ENCODE measurements at regions not wholly inside any gene's neighbourhood (a gene's known extent, or its start where the extent isn't known, plus 50 kb on each side); places are given as distances from the start of the nearest gene placed in this dataset.
"Not testable (repeated sequence)": the region's sequence is repeated elsewhere in the genome, so short reads cannot be mapped to it uniquely, and the experiment has no call there.

DNA sequence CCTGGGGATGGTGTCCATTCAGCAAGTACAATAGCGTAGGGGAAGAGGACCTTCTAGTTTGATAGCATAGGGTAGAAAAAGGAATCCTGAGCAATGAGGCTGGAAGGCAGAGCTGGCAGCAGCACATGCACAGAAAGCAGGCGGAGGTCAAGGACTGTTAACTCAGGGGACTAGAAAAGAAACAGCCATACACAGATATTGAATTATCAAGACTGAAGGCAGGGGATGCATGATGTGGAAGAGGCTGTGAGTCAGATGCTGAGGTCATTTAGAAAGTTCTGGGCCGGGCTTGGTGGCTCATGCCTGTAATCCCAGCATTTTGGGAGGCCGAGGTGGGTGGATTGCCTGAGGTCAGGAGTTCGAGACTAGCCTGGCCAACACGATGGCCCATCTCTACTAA, 65.6 kb downstream of the OPTC start:
- Mint-ChIP-seq H3K9me3 (peaks cover 3% of the 10 kb centered on the region), H3K4me3 (no peak overlapping the region), H3K27ac (no peak overlapping the region), H3K27me3 (ENCODE audit: low read depth, poor library complexity) (peaks cover 27% of the 10 kb centered on the region), H3K36me3 (ENCODE audit: low read depth) (no peaks in the 10 kb centered on the region), H3K4me1 (peaks cover 58% of the 10 kb centered on the region)
- DNase-seq = no peak
- TF ChIP-seq, protein P1, sequence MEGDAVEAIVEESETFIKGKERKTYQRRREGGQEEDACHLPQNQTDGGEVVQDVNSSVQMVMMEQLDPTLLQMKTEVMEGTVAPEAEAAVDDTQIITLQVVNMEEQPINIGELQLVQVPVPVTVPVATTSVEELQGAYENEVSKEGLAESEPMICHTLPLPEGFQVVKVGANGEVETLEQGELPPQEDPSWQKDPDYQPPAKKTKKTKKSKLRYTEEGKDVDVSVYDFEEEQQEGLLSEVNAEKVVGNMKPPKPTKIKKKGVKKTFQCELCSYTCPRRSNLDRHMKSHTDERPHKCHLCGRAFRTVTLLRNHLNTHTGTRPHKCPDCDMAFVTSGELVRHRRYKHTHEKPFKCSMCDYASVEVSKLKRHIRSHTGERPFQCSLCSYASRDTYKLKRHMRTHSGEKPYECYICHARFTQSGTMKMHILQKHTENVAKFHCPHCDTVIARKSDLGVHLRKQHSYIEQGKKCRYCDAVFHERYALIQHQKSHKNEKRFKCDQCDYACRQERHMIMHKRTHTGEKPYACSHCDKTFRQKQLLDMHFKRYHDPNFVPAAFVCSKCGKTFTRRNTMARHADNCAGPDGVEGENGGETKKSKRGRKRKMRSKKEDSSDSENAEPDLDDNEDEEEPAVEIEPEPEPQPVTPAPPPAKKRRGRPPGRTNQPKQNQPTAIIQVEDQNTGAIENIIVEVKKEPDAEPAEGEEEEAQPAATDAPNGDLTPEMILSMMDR (IDR thresholded peaks at IDR 0.05) = no peak

DNA sequence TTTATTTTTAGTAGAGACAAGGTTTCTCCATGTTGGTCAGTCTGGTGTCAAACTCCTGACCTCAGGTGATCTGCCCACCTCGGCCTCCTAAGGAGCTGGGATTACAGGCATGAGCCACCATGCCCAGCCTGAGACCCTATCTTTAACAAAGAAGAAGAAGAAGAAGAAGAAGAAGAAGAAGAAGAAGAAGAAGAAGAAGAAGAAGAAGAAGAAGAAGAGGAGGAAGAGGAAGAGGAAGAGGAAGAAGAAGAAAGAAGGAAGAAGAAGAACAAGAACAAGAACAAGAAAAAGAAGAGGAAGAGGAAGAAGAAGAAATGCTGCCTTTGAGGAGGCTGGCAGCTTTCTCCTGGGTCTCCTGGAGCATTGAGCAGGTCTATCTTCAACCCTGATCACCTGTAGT, 64.9 kb upstream of the ATP2B4 start:
- H3K36me3 Mint-ChIP-seq (ENCODE audit: low read depth); H3K9me3 Mint-ChIP-seq; H3K27ac Mint-ChIP-seq; H3K4me3 Mint-ChIP-seq; DNase-seq: not testable (repeated sequence)
- peaks cover 58% of the 10 kb centered on the region for H3K4me1 Mint-ChIP-seq
- peaks cover 31% of the 10 kb centered on the region for H3K27me3 Mint-ChIP-seq (ENCODE audit: low read depth, poor library complexity)

DNA sequence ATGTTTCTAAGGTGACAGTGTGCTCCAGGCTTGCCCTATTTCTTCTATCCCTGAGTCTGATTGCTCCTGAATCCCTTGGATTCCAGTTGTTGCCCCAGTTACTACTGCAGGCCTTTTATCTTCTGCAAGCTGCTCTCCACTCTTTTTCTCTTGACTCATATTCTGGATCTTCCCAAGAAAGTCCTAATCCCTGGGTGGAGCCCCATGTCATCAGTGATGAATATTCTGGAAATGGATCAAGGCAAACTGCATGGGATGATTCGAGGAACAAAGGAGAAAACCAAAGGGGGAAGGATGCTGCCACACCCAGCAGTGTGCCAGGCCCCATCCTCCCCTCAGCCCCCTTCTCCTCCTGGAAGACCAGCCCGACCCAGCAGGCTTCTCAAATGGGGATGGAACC, 63.3 kb upstream of the ATP2B4 start:
- peaks cover 3% of the 10 kb centered on the region for H3K9me3 Mint-ChIP-seq
- H3K4me3 Mint-ChIP-seq = no peak overlapping the region
- H3K4me1 Mint-ChIP-seq = peaks cover 44% of the 10 kb centered on the region
- no peak overlapping the region for H3K27ac Mint-ChIP-seq
- no peaks in the 10 kb centered on the region for H3K36me3 Mint-ChIP-seq (ENCODE audit: low read depth)
- peaks cover 29% of the 10 kb centered on the region for H3K27me3 Mint-ChIP-seq (ENCODE audit: low read depth, poor library complexity)
- DNase-seq = no peak
- TF ChIP-seq, protein P1 (IDR thresholded peaks at IDR 0.05) = no peak

DNA sequence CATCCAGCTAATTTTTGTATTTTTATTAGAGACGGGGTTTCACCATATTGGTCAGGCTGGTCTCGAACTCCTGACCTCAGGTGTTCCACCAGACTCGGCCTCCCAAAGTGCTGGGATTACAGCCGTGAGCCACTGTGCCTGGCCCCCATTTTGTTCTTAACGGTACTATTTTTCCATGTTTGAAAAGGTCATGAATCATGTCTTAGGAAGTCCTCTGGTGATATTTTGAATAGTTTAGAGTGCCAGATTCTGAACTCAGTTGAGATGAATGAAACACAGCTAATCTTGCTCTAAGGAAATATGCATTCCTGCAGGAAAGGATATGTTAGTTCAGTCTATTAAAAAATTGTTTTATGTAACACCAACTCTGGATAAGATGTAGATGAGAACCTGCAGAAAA, 62.6 kb upstream of the ATP2B4 start:
- Mint-ChIP-seq H3K27me3 (ENCODE audit: low read depth, poor library complexity) (peaks cover 24% of the 10 kb centered on the region), H3K4me1 (peaks cover 41% of the 10 kb centered on the region), H3K36me3 (ENCODE audit: low read depth) (no peaks in the 10 kb centered on the region), H3K9me3 (peaks cover 3% of the 10 kb centered on the region), H3K4me3 (no peak overlapping the region), H3K27ac (no peak overlapping the region)
- DNase-seq = no peak
- TF ChIP-seq, protein P1 (IDR thresholded peaks at IDR 0.05) = no peak

DNA sequence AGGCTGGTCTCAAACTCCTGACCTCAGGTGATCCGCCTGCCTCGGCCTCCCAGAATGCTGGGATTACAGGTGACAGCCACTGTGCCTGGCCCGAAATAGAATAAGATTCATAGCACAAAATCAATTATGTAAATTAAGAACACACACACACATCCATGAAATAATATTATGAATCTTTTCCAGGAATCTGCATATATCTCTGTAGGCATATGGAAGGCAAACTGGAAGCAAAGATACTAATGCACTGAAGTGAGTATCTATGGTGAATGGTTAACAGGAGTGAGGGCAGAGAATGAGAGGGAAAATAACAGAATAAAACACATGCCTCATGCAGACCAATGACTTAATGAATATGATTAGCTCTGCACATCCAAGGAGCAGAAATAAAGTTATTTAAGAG, 61.6 kb upstream of the ATP2B4 start:
- peaks cover 3% of the 10 kb centered on the region for H3K9me3 Mint-ChIP-seq
- DNase-seq = no peak
- H3K4me3 Mint-ChIP-seq = no peak overlapping the region
- peaks cover 28% of the 10 kb centered on the region for H3K27me3 Mint-ChIP-seq (ENCODE audit: low read depth, poor library complexity)
- H3K27ac Mint-ChIP-seq = no peak overlapping the region
- no peaks in the 10 kb centered on the region for H3K36me3 Mint-ChIP-seq (ENCODE audit: low read depth)
- peaks cover 45% of the 10 kb centered on the region for H3K4me1 Mint-ChIP-seq
- TF ChIP-seq, protein P1 (IDR thresholded peaks at IDR 0.05) = no peak

DNA sequence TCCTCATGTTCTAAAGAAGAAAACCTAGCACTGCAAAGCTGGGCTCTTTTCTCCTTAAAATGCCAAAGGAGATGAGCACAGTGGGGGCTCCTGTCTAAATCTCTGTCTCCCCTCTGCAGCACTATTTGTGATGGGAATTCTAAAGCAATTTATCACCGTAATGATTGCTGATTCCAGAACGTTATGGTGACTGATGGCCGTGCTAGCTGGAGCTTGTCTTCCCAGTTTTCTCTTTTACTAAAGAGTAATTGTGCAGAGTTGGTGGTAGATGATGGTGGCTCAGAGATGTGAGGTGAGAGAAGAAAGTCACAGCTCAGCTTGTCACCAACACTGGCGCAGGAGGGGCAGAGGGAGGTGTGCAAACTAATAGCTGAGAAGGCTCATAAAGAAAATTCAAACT, 60.7 kb upstream of the ATP2B4 start:
- Mint-ChIP-seq H3K36me3 (ENCODE audit: low read depth) (no peaks in the 10 kb centered on the region), H3K9me3 (peaks cover 3% of the 10 kb centered on the region), H3K4me3 (no peak overlapping the region), H3K27me3 (ENCODE audit: low read depth, poor library complexity) (peaks cover 25% of the 10 kb centered on the region), H3K4me1 (peaks cover 51% of the 10 kb centered on the region), H3K27ac (no peak overlapping the region)
- TF ChIP-seq, protein P1 (IDR thresholded peaks at IDR 0.05) = no peak
- no peak for DNase-seq

DNA sequence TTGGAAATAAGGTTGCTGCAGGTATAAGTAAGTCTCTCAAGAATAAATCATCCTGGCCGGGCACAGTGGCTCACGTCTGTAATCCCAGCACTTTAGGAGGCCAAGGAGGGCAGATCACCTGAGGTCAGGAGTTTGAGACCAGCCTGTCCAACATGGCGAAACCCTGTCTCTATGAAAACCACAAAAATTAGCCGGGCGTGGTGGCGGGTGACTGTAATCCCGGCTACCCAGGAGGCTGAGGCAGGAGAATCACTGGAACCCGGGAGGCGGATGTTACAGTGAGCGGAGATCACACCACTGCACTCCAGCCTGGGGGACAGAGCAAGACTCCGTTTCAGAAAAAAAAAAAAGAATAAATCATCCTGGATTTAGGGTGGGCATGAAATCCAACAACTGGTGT, 59.7 kb upstream of the ATP2B4 start:
- H3K27ac Mint-ChIP-seq; H3K9me3 Mint-ChIP-seq; DNase-seq; H3K36me3 Mint-ChIP-seq (ENCODE audit: low read depth); H3K4me3 Mint-ChIP-seq: not testable (repeated sequence)
- H3K27me3 Mint-ChIP-seq (ENCODE audit: low read depth, poor library complexity) = peaks cover 22% of the 10 kb centered on the region
- H3K4me1 Mint-ChIP-seq = peaks cover 58% of the 10 kb centered on the region

Measured in nephron progenitor cell (in vitro differentiated cells).